Inferior parietal cortex (tissue), 1 donor: ENCODE measurements at regions not wholly inside any gene's neighbourhood (a gene's known extent, or its start where the extent isn't known, plus 50 kb on each side); places are given as distances from the start of the nearest gene placed in this dataset.

Experiments
- DNase-seq: peaks from one replicate; pipeline ENCODE4 v3.0.0-alpha.2; 2016; ENCODE audit errors: extremely low spot score

GRCh38 chr3:106386050-106386449, 517.2 kb upstream of the CBLB start:
- no peak for DNase-seq

- no peak for DNase-seq
Measured at GRCh38 chr3:106392915-106393314, 524.1 kb upstream of the CBLB start.

DNA sequence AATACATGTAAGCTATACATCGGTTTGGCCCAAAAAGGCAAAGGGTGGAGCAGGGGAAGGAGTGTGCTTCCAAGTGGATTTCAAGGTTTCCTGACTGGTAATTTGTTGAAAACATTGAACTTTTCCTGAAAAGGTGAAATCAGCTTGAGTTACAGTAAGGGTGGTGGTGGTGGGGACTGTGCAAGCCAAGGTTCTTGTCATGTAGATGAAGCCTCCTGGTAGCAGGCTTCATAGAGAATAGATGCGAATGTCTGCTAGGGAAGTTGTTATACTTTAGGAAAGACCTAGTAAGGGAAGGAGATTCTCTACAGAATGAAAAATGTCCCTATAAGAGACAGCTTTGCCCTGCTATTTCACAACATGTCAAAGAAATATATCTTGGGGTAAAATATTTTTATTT, 528.2 kb upstream of the CBLB start:
- DNase-seq = no peak

GRCh38 chr3:106398891-106399600, 530.2 kb upstream of the CBLB start:
- no peak for DNase-seq

GRCh38 chr3:106399761-106400160, 530.9 kb upstream of the CBLB start:
- DNase-seq = no peak

DNA sequence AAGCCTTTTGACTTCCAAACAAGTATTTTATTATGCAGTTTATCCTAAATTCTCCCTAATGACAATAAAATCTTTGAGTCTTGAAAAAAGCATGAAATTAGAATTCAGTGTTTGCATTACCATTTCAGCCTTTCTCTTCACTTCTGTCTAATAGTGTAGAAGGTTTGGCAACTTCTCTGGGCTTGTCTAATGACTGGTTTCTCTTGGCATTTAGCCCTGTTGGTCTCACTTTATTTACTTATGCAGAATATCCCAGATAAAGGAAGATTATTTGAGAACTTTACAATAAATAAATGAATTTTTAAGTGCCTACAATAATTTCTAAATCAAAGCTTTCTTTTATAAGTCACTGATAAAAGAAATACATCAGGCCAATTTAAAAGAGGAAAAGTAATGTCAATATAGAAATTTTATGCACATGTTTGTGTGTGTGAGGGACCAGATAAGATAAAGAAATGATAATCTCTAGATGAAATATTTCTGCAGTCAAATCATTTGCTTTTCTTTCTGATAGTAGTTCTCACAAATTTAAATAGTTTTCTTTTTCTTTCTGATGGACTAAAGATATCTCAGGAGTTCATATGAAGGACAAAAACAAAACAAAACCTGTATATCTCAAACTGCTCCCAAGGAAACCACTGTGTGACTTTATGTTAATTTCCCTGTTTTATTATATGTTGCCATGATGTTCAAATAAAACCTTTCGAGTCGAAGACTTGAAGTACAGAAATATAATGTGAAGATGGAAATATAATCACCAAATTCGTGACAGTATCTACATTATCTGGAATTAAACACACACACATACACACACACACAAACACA, 533.1 kb upstream of the CBLB start:
- DNase-seq = no peak

DNA sequence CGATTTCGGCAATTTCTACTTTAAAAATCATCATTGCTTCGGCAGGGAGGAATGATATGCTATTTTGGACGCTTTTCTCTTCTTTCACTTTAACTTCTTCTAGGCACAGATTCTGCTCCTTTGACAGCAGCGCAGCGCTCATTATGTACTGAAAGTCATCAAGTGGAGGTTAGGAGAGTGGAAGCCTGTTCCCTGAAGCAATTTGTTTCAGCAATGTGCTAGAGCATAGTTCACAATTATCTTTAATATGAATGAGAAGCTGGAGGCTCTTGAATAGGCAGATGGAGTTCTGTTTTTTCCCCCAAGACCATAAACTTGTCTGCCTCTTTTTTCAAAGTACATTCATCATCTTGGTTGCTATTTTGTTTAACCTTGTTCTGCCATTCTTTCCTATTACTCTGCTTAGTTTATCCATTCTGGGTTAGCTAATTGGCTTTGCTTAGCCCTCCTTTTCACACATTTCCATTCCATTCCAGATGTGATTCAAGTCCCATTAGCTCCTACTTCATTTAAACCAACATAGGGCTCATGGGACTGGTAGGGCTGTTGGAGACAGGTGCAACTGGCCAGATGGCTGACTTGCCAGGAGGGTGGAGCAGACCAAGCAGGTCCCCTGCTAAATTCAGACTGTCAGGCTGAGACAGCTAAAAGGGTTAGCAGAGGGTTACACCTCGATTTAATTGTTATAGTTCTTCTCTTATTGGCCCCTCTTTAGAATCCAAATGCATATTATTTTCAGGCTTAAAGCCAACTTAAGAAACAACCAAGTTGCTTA, 534.7 kb upstream of the CBLB start:
- no peak for DNase-seq

DNA sequence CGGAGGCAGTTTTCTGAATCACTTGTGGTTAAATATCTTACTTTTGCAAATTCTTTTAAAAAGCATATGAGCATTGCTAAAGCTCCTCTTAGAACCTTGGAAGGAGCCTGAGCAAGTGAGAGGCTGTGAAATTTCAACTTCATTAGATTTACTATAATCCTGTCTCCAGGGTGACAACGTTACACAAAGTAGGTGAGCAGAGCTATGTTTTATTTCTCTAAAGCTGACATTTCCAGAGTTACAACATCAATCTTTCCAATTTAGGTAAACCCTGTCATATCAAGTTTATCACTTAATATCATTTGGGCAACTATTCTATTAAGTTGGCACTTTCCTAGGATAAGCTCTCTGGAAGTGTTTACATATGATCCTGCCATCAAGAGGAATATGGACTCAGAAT, 544.9 kb upstream of the CBLB start:
- no peak for DNase-seq

GRCh38 chr3:106420628-106421027, 551.8 kb upstream of the CBLB start:
- DNase-seq = no peak

DNA sequence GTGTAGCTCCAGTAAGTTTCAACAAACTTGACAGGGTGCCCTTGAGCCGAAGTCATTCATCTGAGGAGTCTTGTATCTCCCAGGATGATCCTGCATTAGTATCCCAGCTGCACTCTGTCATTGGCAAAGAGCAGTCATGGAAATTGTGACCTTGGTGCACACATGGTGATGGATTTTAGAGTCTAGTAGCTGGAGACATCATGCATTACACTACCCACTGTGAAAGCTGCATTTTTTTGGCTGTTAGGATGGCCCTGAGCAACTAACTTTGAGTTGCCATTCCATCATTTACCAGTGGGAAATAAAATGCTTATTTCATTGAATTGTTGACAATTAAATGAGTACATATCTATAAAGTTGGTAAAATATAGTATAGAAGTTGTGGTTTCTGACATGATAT, 552.6 kb upstream of the CBLB start:
- no peak for DNase-seq

GRCh38 chr3:106421909-106422308, 553.1 kb upstream of the CBLB start:
- DNase-seq = no peak

DNA sequence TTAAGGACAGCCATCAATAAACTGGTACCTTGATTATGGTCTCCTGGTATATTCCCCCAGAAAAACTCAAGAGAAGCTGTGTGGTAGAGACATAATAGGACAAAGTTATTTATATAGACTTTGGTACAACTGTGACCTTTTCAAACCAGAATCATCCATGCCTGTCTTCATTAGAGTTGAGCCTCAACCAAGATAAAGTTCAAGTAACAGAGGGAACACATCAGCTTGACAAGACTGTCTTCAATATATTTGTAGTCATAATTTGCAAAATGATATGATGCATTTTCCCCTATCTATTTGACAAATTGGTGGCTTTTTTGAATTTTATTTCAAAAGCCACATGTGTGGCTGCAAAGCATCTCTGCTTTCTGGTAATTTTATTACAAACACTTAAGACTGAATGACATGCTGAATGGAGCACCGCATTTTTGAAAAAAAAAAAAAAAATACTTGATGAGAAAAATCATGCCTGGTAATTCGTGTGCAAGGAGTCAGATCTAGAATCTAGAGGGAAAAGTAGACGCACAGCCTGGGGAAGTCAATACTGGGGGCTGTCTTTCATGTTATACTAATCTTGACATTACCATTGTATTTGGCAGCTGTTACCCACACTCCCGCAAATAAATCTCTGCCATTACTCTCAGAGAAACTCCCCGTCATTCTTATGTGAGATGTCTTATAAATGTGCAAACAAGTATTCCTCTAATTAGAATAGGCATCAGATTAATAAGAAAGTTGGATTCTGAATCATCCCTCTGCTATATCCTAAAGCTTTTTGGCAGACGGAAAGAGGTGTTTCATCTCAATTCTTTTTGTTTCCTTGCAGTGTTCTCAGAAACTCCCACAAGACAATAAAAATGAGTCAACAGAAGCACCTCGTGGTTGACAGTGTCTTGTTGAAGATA, 554.8 kb upstream of the CBLB start:
- DNase-seq = no peak

DNA sequence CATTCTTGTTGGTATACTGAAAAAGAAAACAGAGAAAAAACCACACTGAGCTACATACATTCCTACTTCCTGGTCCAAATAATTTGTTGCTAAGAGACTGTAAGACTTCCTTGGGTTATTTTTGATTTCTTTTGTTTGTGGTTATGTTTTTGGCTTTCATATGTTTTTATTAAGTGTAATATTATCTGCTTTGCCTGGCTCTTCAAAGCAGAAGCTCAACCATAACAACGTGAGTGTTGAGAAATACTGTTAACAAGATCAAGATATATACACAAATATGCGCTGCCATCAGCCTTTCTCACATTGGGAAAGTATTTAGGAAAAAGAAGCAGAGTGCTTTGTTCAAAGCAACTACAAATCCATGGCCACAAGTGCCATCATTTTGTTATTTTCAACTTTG, 556.2 kb upstream of the CBLB start:
- DNase-seq = no peak

GRCh38 chr3:106425916-106426315, 557.1 kb upstream of the CBLB start:
- no peak for DNase-seq

- DNase-seq = no peak
Measured at GRCh38 chr3:106428565-106428994, 559.8 kb upstream of the CBLB start.

GRCh38 chr3:106431721-106432120, 562.9 kb upstream of the CBLB start:
- DNase-seq = no peak

DNA sequence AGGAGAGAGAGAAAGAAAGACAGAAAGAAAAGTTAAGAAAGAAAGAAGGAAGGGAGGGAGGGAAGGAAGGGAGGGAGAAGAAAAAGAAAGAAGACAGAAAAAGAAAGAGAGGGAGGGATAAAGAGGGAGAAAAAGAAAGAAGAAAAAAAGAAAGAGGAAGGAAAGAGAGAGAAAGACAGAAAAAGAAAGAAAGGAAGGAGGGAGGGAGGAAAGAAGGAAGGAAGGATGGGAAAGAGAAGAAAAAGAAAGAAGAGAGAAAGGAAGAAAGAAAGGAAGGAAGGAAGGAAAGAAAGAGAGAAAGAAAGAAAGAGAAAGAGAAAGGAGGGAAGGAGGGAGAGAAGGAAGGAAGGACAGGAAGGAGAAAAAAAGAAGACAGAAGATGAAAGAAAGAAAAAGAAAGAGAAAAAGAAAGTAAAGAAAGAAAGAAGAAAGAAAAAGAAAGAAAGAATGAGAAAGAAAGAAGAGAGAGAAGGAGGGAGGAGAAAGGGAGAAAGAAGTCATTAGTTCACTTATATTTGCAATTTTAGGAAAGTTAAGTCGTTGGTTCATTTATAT, 567.2 kb upstream of the CBLB start:
- DNase-seq = no peak

- DNase-seq = no peak
Measured at GRCh38 chr3:106438887-106439286, 570.1 kb upstream of the CBLB start.

DNA sequence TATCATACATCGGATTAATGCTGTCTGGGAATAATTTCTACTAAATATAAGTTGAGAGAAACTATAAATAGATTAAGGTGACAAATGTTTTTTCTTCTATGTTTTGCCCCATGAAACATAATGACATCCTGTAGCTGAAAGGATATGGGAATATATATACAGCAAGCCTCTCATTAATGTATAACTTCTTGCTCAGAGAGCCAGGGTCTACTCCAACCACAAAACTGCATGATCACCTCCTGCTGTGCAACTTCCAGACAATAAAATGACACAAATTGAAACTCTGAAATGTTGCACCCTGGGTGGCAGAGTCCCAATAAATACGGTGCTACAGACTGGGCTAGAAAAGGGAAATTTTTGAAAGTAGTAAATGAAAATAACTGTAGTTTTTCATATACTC, 571.9 kb upstream of the CBLB start:
- DNase-seq = no peak

GRCh38 chr3:106446271-106446670, 577.5 kb upstream of the CBLB start:
- DNase-seq = no peak

GRCh38 chr3:106447723-106448301, 579.0 kb upstream of the CBLB start:
- DNase-seq = no peak
